K562 (cell line): ENCODE measurements at regions not wholly inside any gene's neighbourhood (a gene's known extent, or its start where the extent isn't known, plus 50 kb on each side); places are given as distances from the start of the nearest gene placed in this dataset.

ENCODE experiments used
- ARID1B ChIP-seq: fragments of 450-650 bp; IDR thresholded peaks from 2 replicates; pipeline ENCODE4 v1.6.1; 2016; ENCODE audit warnings: antibody characterized with exemption, mild to moderate bottlenecking, inconsistent platforms
- ARNT ChIP-seq, 2 experiments: fragments of 450-650 bp; IDR thresholded peaks; 2 replicates each; pipeline ENCODE4 v1.6.1; 2016; ENCODE audit warnings: mild to moderate bottlenecking in 1 of 2
- DACH1 ChIP-seq: fragments of 450-650 bp; IDR thresholded peaks from 2 replicates; pipeline ENCODE4 v1.6.1; 2018; ENCODE audit not compliant: partially characterized antibody
- FIP1L1 ChIP-seq: fragments of 200-400 bp; formaldehyde crosslinking; IDR thresholded peaks from 2 replicates; pipeline ENCODE4 v1.6.1; 2018; ENCODE audit warnings: mild to moderate bottlenecking, low read depth, low read length; ENCODE audit not compliant: poor library complexity, severe bottlenecking
- GABPA ChIP-seq: fragments of 200-800 bp; sonication (Bioruptor generic); conservative IDR thresholded peaks from 2 replicates; pipeline ENCODE4 v1.6.1; 2016; ENCODE audit warnings: low read depth, missing genetic modification characterization, missing compliant biosample characterization
- GATAD2A ChIP-seq: fragments of 450-650 bp; IDR thresholded peaks from 2 replicates; pipeline ENCODE4 v1.6.1; 2017
- HCFC1 ChIP-seq: IDR thresholded peaks from 2 replicates; pipeline ENCODE4 v1.6.1; 2012; ENCODE audit warnings: low read depth, low read length, improper control_type of control experiment
- KAT2B ChIP-seq: IDR thresholded peaks from one replicate; pipeline ENCODE4 v1.6.1; 2012; ENCODE audit warnings: low read depth, mild to moderate bottlenecking, control low read depth, inconsistent platforms, low read length, moderate library complexity
- MTA1 ChIP-seq: fragments of 450-650 bp; IDR thresholded peaks from 2 replicates; pipeline ENCODE4 v1.6.1; 2017; ENCODE audit warnings: borderline replicate concordance
- NFE2 ChIP-seq: IDR thresholded peaks from 2 replicates; pipeline ENCODE4 v1.6.1; 2014; ENCODE audit warnings: antibody characterized with exemption, low read depth
- PBX2 ChIP-seq, 2 experiments: IDR thresholded peaks in 1 of 2; conservative IDR thresholded peaks in 1 of 2; 2 replicates each; pipeline ENCODE4 v1.6.1; 2016; ENCODE audit warnings: low read depth in 2 of 2, mild to moderate bottlenecking in 1 of 2, missing compliant biosample characterization in 1 of 2, missing genetic modification characterization in 1 of 2, moderate library complexity in 1 of 2
- PRPF4 ChIP-seq: fragments of 200-400 bp; formaldehyde crosslinking; IDR thresholded peaks from one replicate; pipeline ENCODE4 v1.6.1; 2017; ENCODE audit warnings: low read length, low read depth, mild to moderate bottlenecking; ENCODE audit not compliant: insufficient read depth, poor library complexity, severe bottlenecking
- RBM22 ChIP-seq: fragments of 200-400 bp; formaldehyde crosslinking; IDR thresholded peaks from 2 replicates; pipeline ENCODE4 v1.6.1; 2018; ENCODE audit warnings: low read length, low read depth; ENCODE audit not compliant: poor library complexity, severe bottlenecking
- RCOR1 ChIP-seq, 2 experiments: IDR thresholded peaks; 2 replicates each; pipeline ENCODE4 v1.6.1; 2012; ENCODE audit warnings: low read depth in 2 of 2, low read length in 2 of 2, borderline replicate concordance in 1 of 2, improper control_type of control experiment in 1 of 2
- RFX5 ChIP-seq: IDR thresholded peaks from 2 replicates; pipeline ENCODE4 v1.6.1; 2011; ENCODE audit warnings: low read depth, mild to moderate bottlenecking, improper control_type of control experiment, low read length
- SMARCA5 ChIP-seq: fragments of 450-650 bp; IDR thresholded peaks from 2 replicates; pipeline ENCODE4 v1.6.1; 2016
- TEAD2 ChIP-seq: fragments of 450-650 bp; IDR thresholded peaks from 2 replicates; pipeline ENCODE4 v1.6.1; 2016; ENCODE audit warnings: missing genetic modification characterization, control low read depth, missing compliant biosample characterization
- ZC3H8 ChIP-seq: fragments of 450-650 bp; IDR thresholded peaks from 2 replicates; pipeline ENCODE4 v1.6.1; 2017
- ZNF121 ChIP-seq: sonication (generic); formaldehyde crosslinking; conservative IDR thresholded peaks from 2 replicates; pipeline ENCODE4 v1.8.0; 2022; ENCODE audit warnings: missing genetic modification reagents
- ZNF165 ChIP-seq: fragments of 250-450 bp; sonication (Bioruptor Pico); IDR thresholded peaks from 2 replicates; pipeline ENCODE4 v1.4.0; 2020; ENCODE audit warnings: borderline replicate concordance
- ZNF282 ChIP-seq: sonication (generic); formaldehyde crosslinking; IDR thresholded peaks from 2 replicates; pipeline ENCODE4 v1.8.1; 2023; ENCODE audit warnings: missing genetic modification reagents
- ZNF644 ChIP-seq: fragments of 200-800 bp; sonication (Bioruptor generic); IDR thresholded peaks from 2 replicates; pipeline ENCODE4 v1.6.1; 2016; ENCODE audit warnings: low read depth, missing genetic modification characterization, missing compliant biosample characterization
- ZNF77 ChIP-seq: fragments of 250-450 bp; sonication (Bioruptor Pico); IDR thresholded peaks from 2 replicates; pipeline ENCODE4 v1.5.0; 2020
- TF ChIP-seq, protein P1 (sequence below): fragments of 450-650 bp; IDR thresholded peaks from 2 replicates; pipeline ENCODE4 v1.6.1; 2016; ENCODE audit warnings: borderline replicate concordance
- TF ChIP-seq, protein P2 (sequence below): fragments of 450-650 bp; IDR thresholded peaks from 2 replicates; pipeline ENCODE4 v1.6.1; 2016; ENCODE audit warnings: low read depth, mild to moderate bottlenecking, moderate library complexity

GRCh38 chr6:152874846-152875568 is 107.8 kb downstream of the FBXO5 start (continued):
- no peak for TF ChIP-seq GATAD2A
- TF ChIP-seq NFE2, result peak; percentile 3; the same call in 1 of the 2 replicates
- no peak for TF ChIP-seq KAT2B
- TF ChIP-seq ZNF644 (tag), result no peak
- peak in 1 of 2 experiments; percentile 57; a peak in 2 of 4 replicates for TF ChIP-seq RCOR1 (IDR thresholded peaks at IDR 0.05; ENCODE audit: borderline replicate concordance in 1 of 2, low read depth in 2 of 2, low read length in 2 of 2)
- TF ChIP-seq, protein P1, sequence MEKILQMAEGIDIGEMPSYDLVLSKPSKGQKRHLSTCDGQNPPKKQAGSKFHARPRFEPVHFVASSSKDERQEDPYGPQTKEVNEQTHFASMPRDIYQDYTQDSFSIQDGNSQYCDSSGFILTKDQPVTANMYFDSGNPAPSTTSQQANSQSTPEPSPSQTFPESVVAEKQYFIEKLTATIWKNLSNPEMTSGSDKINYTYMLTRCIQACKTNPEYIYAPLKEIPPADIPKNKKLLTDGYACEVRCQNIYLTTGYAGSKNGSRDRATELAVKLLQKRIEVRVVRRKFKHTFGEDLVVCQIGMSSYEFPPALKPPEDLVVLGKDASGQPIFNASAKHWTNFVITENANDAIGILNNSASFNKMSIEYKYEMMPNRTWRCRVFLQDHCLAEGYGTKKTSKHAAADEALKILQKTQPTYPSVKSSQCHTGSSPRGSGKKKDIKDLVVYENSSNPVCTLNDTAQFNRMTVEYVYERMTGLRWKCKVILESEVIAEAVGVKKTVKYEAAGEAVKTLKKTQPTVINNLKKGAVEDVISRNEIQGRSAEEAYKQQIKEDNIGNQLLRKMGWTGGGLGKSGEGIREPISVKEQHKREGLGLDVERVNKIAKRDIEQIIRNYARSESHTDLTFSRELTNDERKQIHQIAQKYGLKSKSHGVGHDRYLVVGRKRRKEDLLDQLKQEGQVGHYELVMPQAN, result peak; percentile 71; the same call in 1 of the 2 replicates
- no peak for TF ChIP-seq ZNF121 (CRISPR knock-in tag)
- no peak for TF ChIP-seq RBM22
- TF ChIP-seq TEAD2 (tag), result peak; percentile 60; the same call in 1 of the 2 replicates
- TF ChIP-seq GABPA (tag), result no peak
- TF ChIP-seq, protein P2, sequence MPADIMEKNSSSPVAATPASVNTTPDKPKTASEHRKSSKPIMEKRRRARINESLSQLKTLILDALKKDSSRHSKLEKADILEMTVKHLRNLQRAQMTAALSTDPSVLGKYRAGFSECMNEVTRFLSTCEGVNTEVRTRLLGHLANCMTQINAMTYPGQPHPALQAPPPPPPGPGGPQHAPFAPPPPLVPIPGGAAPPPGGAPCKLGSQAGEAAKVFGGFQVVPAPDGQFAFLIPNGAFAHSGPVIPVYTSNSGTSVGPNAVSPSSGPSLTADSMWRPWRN, result no peak
- no peak for TF ChIP-seq RFX5
- TF ChIP-seq FIP1L1, result no peak
- no peak for TF ChIP-seq ZNF77 (CRISPR knock-in tag)
- TF ChIP-seq SMARCA5, result no peak
- peak; percentile 55 for TF ChIP-seq ARID1B
- 0 out of 2 replicates have a peak, but pooled peaks have one; percentile 65 for TF ChIP-seq MTA1
- TF ChIP-seq DACH1, result peak; percentile 92
- peak; percentile 25; the same call in 1 of the 2 replicates for TF ChIP-seq HCFC1
- TF ChIP-seq PBX2 (CRISPR knock-in tag; IDR thresholded peaks at IDR 0.05; ENCODE audit: low read depth), result no peak
- peak; percentile 47; the same call in 1 of the 2 replicates for TF ChIP-seq PBX2 (tag; conservative IDR thresholded peaks at IDR 0.05; ENCODE audit: low read depth)
- no peak for TF ChIP-seq ARNT (IDR thresholded peaks at IDR 0.05)
- no peak for TF ChIP-seq PRPF4
- 0 out of 2 replicates have a peak, but pooled peaks have one; percentile 22 for TF ChIP-seq ZC3H8
- TF ChIP-seq ZNF165 (CRISPR knock-in tag), result no peak
- TF ChIP-seq ZNF282 (CRISPR knock-in tag), result no peak
